ENCODE measurements at regions not wholly inside any gene's neighbourhood (a gene's known extent, or its start where the extent isn't known, plus 50 kb on each side); places are given as distances from the start of the nearest gene placed in this dataset.
"Not testable (repeated sequence)": the region's sequence is repeated elsewhere in the genome, so short reads cannot be mapped to it uniquely, and the experiment has no call there.

GRCh38 chr4:95898226-95898625, 58.3 kb downstream of the PDHA2 start:
- Mint-ChIP-seq H3K27ac (no peak overlapping the region), H3K9me3 (peaks cover 9% of the 10 kb centered on the region), H3K4me3 (no peak overlapping the region), H3K36me3 (no peaks in the 10 kb centered on the region), H3K4me1 (no peaks in the 10 kb centered on the region), H3K27me3 (no peaks in the 10 kb centered on the region)

GRCh38 chr4:95909211-95909610, 69.3 kb downstream of the PDHA2 start:
- H3K27me3 Mint-ChIP-seq, result no peaks in the 10 kb centered on the region
- H3K4me1 Mint-ChIP-seq, result no peaks in the 10 kb centered on the region
- H3K4me3 Mint-ChIP-seq, result no peak overlapping the region
- H3K27ac Mint-ChIP-seq, result no peak overlapping the region
- H3K9me3 Mint-ChIP-seq, result no peaks in the 10 kb centered on the region
- H3K36me3 Mint-ChIP-seq, result no peaks in the 10 kb centered on the region

DNA sequence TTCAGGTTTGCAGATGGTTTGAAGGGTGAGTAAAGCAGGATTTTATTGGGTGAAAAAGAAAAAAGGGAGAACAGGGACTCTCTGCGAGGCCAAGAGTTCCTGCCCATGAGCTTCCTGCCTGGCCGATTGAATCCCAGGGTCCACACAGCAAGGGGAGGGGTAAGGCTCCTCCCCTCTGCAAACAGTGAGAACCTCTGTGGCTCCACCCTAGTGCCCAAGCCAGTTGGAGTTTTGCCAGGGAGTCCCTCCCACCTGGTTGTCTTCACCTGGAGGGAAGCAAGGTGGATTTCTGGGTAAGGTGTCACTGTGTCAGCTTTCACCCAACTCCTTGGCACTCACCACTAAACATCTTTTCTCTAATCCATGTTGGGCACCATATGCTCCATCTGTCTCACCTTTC, 70.9 kb downstream of the PDHA2 start:
- H3K9me3 Mint-ChIP-seq, result no peaks in the 10 kb centered on the region
- no peaks in the 10 kb centered on the region for H3K36me3 Mint-ChIP-seq
- no peak overlapping the region for H3K27ac Mint-ChIP-seq
- H3K4me3 Mint-ChIP-seq, result no peak overlapping the region
- no peaks in the 10 kb centered on the region for H3K27me3 Mint-ChIP-seq
- H3K4me1 Mint-ChIP-seq, result no peaks in the 10 kb centered on the region

- no peak overlapping the region for H3K4me3 Mint-ChIP-seq
- no peak overlapping the region for H3K27ac Mint-ChIP-seq
- H3K27me3 Mint-ChIP-seq, result no peaks in the 10 kb centered on the region
- H3K4me1 Mint-ChIP-seq, result no peaks in the 10 kb centered on the region
- no peaks in the 10 kb centered on the region for H3K36me3 Mint-ChIP-seq
- no peaks in the 10 kb centered on the region for H3K9me3 Mint-ChIP-seq
Measured at GRCh38 chr4:95921470-95921869, 81.6 kb downstream of the PDHA2 start.

DNA sequence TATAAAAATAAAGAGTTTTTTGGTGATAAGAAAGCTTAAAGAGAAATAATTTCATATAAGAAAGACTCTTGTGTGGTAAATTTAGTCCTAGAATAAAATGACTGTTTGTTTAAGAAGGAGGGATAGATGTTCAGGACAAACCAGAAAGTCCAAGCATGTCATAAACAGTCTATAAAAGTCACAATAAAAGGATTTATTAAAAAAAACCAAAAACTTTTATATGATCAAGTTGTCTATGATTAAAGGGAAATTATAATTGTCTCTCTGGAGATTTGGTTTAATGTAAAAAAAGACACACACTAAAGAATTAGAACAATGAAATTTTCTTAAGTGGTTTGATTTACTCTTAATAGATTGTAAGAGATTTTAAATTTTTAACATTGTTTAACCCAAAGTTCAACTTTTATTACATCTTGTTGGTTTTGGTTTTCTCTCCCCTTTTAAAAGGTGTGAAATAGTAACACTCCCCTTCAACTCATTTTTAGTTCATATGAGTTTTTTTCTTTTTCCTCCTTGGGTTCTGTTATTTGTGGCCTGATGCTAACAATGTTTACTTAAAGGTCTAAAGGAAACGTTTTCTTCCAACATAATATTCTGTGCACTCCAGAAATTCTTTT, 89.7 kb downstream of the PDHA2 start:
- peaks cover 12% of the 10 kb centered on the region for H3K9me3 Mint-ChIP-seq
- no peaks in the 10 kb centered on the region for H3K4me1 Mint-ChIP-seq
- no peak overlapping the region for H3K4me3 Mint-ChIP-seq
- H3K27me3 Mint-ChIP-seq, result no peaks in the 10 kb centered on the region
- no peaks in the 10 kb centered on the region for H3K36me3 Mint-ChIP-seq
- H3K27ac Mint-ChIP-seq, result no peak overlapping the region

GRCh38 chr4:95939141-95939540, 99.2 kb downstream of the PDHA2 start:
- no peak overlapping the region for H3K4me3 Mint-ChIP-seq
- H3K27me3 Mint-ChIP-seq, result no peaks in the 10 kb centered on the region
- no peaks in the 10 kb centered on the region for H3K4me1 Mint-ChIP-seq
- H3K27ac Mint-ChIP-seq, result no peak overlapping the region
- H3K9me3 Mint-ChIP-seq, result no peaks in the 10 kb centered on the region
- H3K36me3 Mint-ChIP-seq, result no peaks in the 10 kb centered on the region

GRCh38 chr4:95949136-95949765, 109.4 kb downstream of the PDHA2 start:
- no peaks in the 10 kb centered on the region for H3K27me3 Mint-ChIP-seq
- no peaks in the 10 kb centered on the region for H3K4me1 Mint-ChIP-seq
- H3K9me3 Mint-ChIP-seq, result peaks cover 4% of the 10 kb centered on the region
- H3K4me3 Mint-ChIP-seq, result no peak overlapping the region
- H3K36me3 Mint-ChIP-seq, result no peaks in the 10 kb centered on the region
- H3K27ac Mint-ChIP-seq, result no peak overlapping the region

- H3K9me3 Mint-ChIP-seq, result peaks cover 4% of the 10 kb centered on the region
- H3K27ac Mint-ChIP-seq, result no peak overlapping the region
- no peak overlapping the region for H3K4me3 Mint-ChIP-seq
- H3K4me1 Mint-ChIP-seq, result no peaks in the 10 kb centered on the region
- H3K27me3 Mint-ChIP-seq, result no peaks in the 10 kb centered on the region
- no peaks in the 10 kb centered on the region for H3K36me3 Mint-ChIP-seq
Measured at GRCh38 chr4:95949808-95950207, 109.9 kb downstream of the PDHA2 start.

- not testable (repeated sequence) for H3K27me3 Mint-ChIP-seq, H3K36me3 Mint-ChIP-seq, H3K4me1 Mint-ChIP-seq, H3K27ac Mint-ChIP-seq, H3K4me3 Mint-ChIP-seq, H3K9me3 Mint-ChIP-seq
Measured at GRCh38 chr4:95952538-95952937, 112.6 kb downstream of the PDHA2 start.

DNA sequence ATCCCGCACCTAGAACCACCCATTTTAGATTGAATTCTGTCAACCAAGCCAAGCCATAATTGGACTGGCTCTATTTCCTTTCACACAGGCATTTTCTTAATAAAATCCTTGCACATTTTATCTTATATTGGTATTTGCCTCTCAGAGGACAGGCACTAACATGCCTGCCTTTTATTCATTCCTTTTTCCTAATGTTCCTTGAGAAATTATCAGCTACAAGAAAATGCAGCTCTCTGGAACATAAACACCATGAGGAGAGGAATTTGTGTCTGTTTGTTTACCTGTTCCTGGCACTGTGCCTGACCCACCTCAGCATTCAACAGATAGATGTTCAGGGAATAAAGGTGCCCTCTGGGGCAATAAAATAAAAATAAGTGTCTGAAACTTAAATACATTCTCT, 116.2 kb downstream of the PDHA2 start:
- no peaks in the 10 kb centered on the region for H3K4me1 Mint-ChIP-seq
- H3K4me3 Mint-ChIP-seq, result no peak overlapping the region
- H3K27ac Mint-ChIP-seq, result no peak overlapping the region

GRCh38 chr4:95957054-95957453, 117.2 kb downstream of the PDHA2 start:
- H3K4me3 Mint-ChIP-seq, result no peak overlapping the region

More for the DNA sequence above, 116.2 kb downstream of the PDHA2 start:
- H3K27me3 Mint-ChIP-seq, result no peaks in the 10 kb centered on the region
- H3K9me3 Mint-ChIP-seq, result no peaks in the 10 kb centered on the region
- H3K36me3 Mint-ChIP-seq, result no peaks in the 10 kb centered on the region

GRCh38 chr4:95957759-95958158, 117.9 kb downstream of the PDHA2 start:
- H3K27ac Mint-ChIP-seq, result no peak overlapping the region
- H3K36me3 Mint-ChIP-seq, result no peaks in the 10 kb centered on the region
- H3K4me3 Mint-ChIP-seq, result no peak overlapping the region
- H3K4me1 Mint-ChIP-seq, result no peaks in the 10 kb centered on the region
- no peaks in the 10 kb centered on the region for H3K27me3 Mint-ChIP-seq
- no peaks in the 10 kb centered on the region for H3K9me3 Mint-ChIP-seq

More at GRCh38 chr4:95957054-95957453, 117.2 kb downstream of the PDHA2 start:
- Mint-ChIP-seq H3K27ac (no peak overlapping the region), H3K9me3 (no peaks in the 10 kb centered on the region), H3K27me3 (no peaks in the 10 kb centered on the region), H3K4me1 (no peaks in the 10 kb centered on the region), H3K36me3 (no peaks in the 10 kb centered on the region)

- H3K27ac Mint-ChIP-seq, result no peak overlapping the region
- no peaks in the 10 kb centered on the region for H3K27me3 Mint-ChIP-seq
- no peaks in the 10 kb centered on the region for H3K36me3 Mint-ChIP-seq
- H3K4me3 Mint-ChIP-seq, result no peak overlapping the region
- no peaks in the 10 kb centered on the region for H3K4me1 Mint-ChIP-seq
- H3K9me3 Mint-ChIP-seq, result no peaks in the 10 kb centered on the region
Measured at GRCh38 chr4:95959182-95959581, 119.3 kb downstream of the PDHA2 start.

DNA sequence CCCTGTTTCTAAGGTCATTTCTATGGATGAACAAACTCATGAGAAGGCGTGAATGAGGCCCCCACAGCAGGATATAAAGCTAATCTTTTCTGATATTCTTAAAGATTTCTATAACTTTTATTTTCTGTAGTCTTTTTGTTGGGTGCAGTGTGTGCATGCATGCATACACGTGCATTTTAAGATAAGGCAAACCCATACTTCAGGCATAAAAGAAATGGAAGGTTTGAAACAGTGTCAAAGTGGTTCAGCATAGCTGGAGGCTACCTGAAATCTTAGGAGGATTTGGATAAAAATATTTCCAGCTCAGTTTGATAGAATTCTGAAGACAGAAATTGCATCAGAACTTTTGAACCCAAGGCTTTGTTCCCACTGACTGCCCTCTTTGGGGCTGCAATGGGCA, 119.7 kb downstream of the PDHA2 start:
- Mint-ChIP-seq H3K9me3 (no peaks in the 10 kb centered on the region), H3K27me3 (no peaks in the 10 kb centered on the region), H3K36me3 (no peaks in the 10 kb centered on the region), H3K4me1 (no peaks in the 10 kb centered on the region), H3K27ac (no peak overlapping the region), H3K4me3 (no peak overlapping the region)

DNA sequence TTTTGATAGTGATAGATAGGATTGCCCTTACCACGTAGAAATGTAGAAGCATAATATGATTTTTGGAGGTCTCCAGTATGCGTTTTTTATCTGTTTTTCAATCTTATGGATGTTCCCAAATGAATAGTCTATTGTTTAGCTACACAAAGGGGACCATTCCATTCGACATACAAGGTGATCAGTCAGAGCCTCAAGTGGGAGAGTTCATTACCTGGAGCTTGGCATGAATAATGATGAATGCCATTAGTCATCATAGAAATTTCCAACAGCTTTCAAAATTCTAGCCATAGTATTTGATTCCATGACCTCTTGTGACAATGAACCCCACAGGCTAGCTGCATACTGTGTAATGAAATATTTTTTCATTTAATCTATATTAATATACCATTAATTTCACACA, 123.6 kb downstream of the PDHA2 start:
- H3K9me3 Mint-ChIP-seq, result peaks cover 11% of the 10 kb centered on the region
- no peaks in the 10 kb centered on the region for H3K4me1 Mint-ChIP-seq
- H3K27ac Mint-ChIP-seq, result no peak overlapping the region
- no peaks in the 10 kb centered on the region for H3K27me3 Mint-ChIP-seq
- no peak overlapping the region for H3K4me3 Mint-ChIP-seq
- no peaks in the 10 kb centered on the region for H3K36me3 Mint-ChIP-seq

- no peak overlapping the region for H3K27ac Mint-ChIP-seq
- no peaks in the 10 kb centered on the region for H3K4me1 Mint-ChIP-seq
- H3K9me3 Mint-ChIP-seq, result peaks cover 7% of the 10 kb centered on the region
- no peaks in the 10 kb centered on the region for H3K36me3 Mint-ChIP-seq
- H3K4me3 Mint-ChIP-seq, result no peak overlapping the region
- no peaks in the 10 kb centered on the region for H3K27me3 Mint-ChIP-seq
Measured at GRCh38 chr4:95979961-95980876, 140.3 kb downstream of the PDHA2 start.
